Astrocyte (in vitro differentiated cells and primary cell): ENCODE measurements at regions not wholly inside any gene's neighbourhood (a gene's known extent, or its start where the extent isn't known, plus 50 kb on each side); places are given as distances from the start of the nearest gene placed in this dataset.

Experiments
- DNase-seq: peaks from one replicate; pipeline ENCODE4 v3.0.0-alpha.2; 2010; ENCODE audit warnings: low read depth
- FAIRE-seq: peaks from 2 replicates; lab custom pipeline; 2011; peaks lifted over from hg19 to GRCh38; lab: Jason Lieb, UNC
- H2AFZ ChIP-seq: 2 replicates; pipeline ENCODE4 v1.6.0; 2012; ENCODE audit warnings: low read depth, low read length, inconsistent platforms
- H3K27ac ChIP-seq: 2 replicates; pipeline ENCODE4 v1.5.1; 2011; ENCODE audit warnings: low read depth, low read length, inconsistent platforms
- H3K27me3 ChIP-seq: 2 replicates; pipeline ENCODE4 v1.6.0; 2011; ENCODE audit warnings: low read length, inconsistent platforms; ENCODE audit not compliant: insufficient read depth
- H3K36me3 ChIP-seq: 2 replicates; pipeline ENCODE4 v1.5.1; 2011; ENCODE audit warnings: low read length, inconsistent platforms; ENCODE audit not compliant: insufficient read depth
- H3K4me1 ChIP-seq: 2 replicates; pipeline ENCODE4 v1.5.1; 2011; ENCODE audit warnings: low read length, inconsistent platforms; ENCODE audit not compliant: insufficient read depth
- H3K4me2 ChIP-seq: 2 replicates; pipeline ENCODE4 v1.6.0; 2012; ENCODE audit warnings: low read length, inconsistent platforms
- H3K4me3 ChIP-seq: 2 replicates; pipeline ENCODE4 v1.5.1; 2011; ENCODE audit warnings: low read depth, mild to moderate bottlenecking, low read length, inconsistent platforms; ENCODE audit not compliant: insufficient read depth
- H3K79me2 ChIP-seq: 2 replicates; pipeline ENCODE4 v1.6.0; 2012; ENCODE audit warnings: mild to moderate bottlenecking, low read length, inconsistent platforms; ENCODE audit not compliant: insufficient read depth
- H3K9ac ChIP-seq: 2 replicates; pipeline ENCODE4 v1.6.0; 2012; ENCODE audit warnings: mild to moderate bottlenecking, low read length, inconsistent platforms
- H3K9me3 ChIP-seq: 2 replicates; pipeline ENCODE4 v1.5.1; 2012; ENCODE audit warnings: low read depth, mild to moderate bottlenecking, low read length, inconsistent platforms; ENCODE audit not compliant: insufficient read depth
- H4K20me1 ChIP-seq: 2 replicates; pipeline ENCODE4 v1.6.0; 2012; ENCODE audit warnings: low read length, inconsistent platforms; ENCODE audit not compliant: insufficient read depth
- H3K27ac Mint-ChIP-seq: one replicate; pipeline ENCODE4 v1.8.0; 2021; ENCODE audit warnings: mild to moderate bottlenecking, mixed read lengths; ENCODE audit not compliant: unreplicated experiment
- H3K27me3 Mint-ChIP-seq: one replicate; pipeline ENCODE4 v1.8.0; 2021; ENCODE audit warnings: low read depth, mixed read lengths; ENCODE audit not compliant: unreplicated experiment
- H3K36me3 Mint-ChIP-seq: one replicate; pipeline ENCODE4 v1.8.0; 2021; ENCODE audit warnings: low read depth, mixed read lengths; ENCODE audit not compliant: unreplicated experiment
- H3K4me1 Mint-ChIP-seq: one replicate; pipeline ENCODE4 v1.8.0; 2021; ENCODE audit warnings: low read depth, mixed read lengths; ENCODE audit not compliant: unreplicated experiment
- H3K4me3 Mint-ChIP-seq: one replicate; pipeline ENCODE4 v1.8.0; 2021; ENCODE audit warnings: mild to moderate bottlenecking, moderate library complexity, mixed read lengths; ENCODE audit not compliant: unreplicated experiment
- H3K9me3 Mint-ChIP-seq: one replicate; pipeline ENCODE4 v1.8.0; 2021; ENCODE audit warnings: mild to moderate bottlenecking, mixed read lengths; ENCODE audit not compliant: unreplicated experiment
- EZH2 ChIP-seq: IDR thresholded peaks from 2 replicates; pipeline ENCODE4 v1.6.1; 2012; ENCODE audit warnings: mild to moderate bottlenecking, low read length, inconsistent platforms; ENCODE audit not compliant: insufficient read depth
- TF ChIP-seq, protein P1 (sequence below): IDR thresholded peaks from 2 replicates; pipeline ENCODE4 v1.5.1; 2011; ENCODE audit warnings: low read depth, mild to moderate bottlenecking, inconsistent platforms, low read length, moderate library complexity; ENCODE audit not compliant: insufficient read depth

DNA sequence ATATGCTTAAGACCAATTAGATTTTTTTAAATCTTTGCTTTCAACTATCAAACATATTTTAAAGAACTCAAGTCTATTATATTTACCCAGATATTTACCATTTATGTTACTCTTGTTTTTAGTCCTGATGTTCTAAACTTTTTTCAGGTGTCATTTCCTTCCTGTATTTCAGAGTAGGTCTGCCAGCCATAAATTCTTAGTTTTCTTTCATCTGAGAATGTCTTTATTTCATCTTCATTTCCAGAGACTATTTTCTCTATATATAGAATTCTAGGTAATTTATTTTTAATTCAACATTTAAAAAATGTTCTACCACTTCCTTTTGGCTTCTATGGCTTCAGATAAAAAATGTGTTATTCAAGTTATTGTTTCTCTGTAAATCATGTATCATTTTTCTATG, 218.2 kb upstream of the AMIGO2 start:
- Histone ChIP-seq H3K4me3 (no peak overlapping the region), H3K27ac (no peak overlapping the region), H3K36me3 (no peaks in the 10 kb centered on the region), H3K27me3 (no peaks in the 10 kb centered on the region), H3K9me3 (no peaks in the 10 kb centered on the region), H2AFZ (no peak overlapping the region), H3K4me1 (peaks cover 13% of the 10 kb centered on the region), H3K79me2 (no peaks in the 10 kb centered on the region), H3K4me2 (no peak overlapping the region), H4K20me1 (no peaks in the 10 kb centered on the region), H3K9ac (no peak overlapping the region)
- FAIRE-seq (no peak), DNase-seq (no peak)
- Mint-ChIP-seq H3K4me1 (peaks cover 10% of the 10 kb centered on the region), H3K27me3 (no peaks in the 10 kb centered on the region), H3K36me3 (no peaks in the 10 kb centered on the region), H3K4me3 (no peak overlapping the region), H3K27ac (no peak overlapping the region), H3K9me3 (peaks cover 2% of the 10 kb centered on the region)
- TF ChIP-seq, protein P1, sequence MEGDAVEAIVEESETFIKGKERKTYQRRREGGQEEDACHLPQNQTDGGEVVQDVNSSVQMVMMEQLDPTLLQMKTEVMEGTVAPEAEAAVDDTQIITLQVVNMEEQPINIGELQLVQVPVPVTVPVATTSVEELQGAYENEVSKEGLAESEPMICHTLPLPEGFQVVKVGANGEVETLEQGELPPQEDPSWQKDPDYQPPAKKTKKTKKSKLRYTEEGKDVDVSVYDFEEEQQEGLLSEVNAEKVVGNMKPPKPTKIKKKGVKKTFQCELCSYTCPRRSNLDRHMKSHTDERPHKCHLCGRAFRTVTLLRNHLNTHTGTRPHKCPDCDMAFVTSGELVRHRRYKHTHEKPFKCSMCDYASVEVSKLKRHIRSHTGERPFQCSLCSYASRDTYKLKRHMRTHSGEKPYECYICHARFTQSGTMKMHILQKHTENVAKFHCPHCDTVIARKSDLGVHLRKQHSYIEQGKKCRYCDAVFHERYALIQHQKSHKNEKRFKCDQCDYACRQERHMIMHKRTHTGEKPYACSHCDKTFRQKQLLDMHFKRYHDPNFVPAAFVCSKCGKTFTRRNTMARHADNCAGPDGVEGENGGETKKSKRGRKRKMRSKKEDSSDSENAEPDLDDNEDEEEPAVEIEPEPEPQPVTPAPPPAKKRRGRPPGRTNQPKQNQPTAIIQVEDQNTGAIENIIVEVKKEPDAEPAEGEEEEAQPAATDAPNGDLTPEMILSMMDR = no peak
- no peak for TF ChIP-seq EZH2

DNA sequence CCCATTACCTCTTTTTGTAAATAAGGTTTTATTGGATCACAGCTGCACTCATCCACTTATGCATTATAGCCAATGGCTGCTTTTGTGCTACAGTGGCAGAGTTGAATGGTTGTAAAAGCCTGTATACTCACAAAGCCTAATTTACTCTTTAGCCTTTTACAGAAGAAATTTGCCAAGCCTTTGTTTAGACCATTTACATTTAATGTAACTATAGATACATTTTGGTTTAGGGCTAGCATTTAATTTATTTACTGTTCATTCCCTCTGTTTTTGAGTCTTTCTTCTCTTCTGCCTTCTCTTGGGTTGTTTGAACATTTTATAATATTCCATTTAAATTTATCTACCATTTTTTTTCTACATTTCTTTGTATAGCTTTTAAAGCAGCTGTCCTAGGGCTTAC, 217.1 kb upstream of the AMIGO2 start:
- DNase-seq (no peak), FAIRE-seq (no peak)
- no peaks in the 10 kb centered on the region for H3K36me3 Mint-ChIP-seq
- no peak overlapping the region for H3K4me3 Mint-ChIP-seq
- no peaks in the 10 kb centered on the region for H3K27me3 ChIP-seq
- no peaks in the 10 kb centered on the region for H3K9me3 ChIP-seq
- H3K4me1 Mint-ChIP-seq = no peaks in the 10 kb centered on the region
- no peaks in the 10 kb centered on the region for H4K20me1 ChIP-seq
- H3K4me1 ChIP-seq = peaks cover 1% of the 10 kb centered on the region
- no peak overlapping the region for H3K27ac Mint-ChIP-seq
- H3K4me2 ChIP-seq = no peak overlapping the region
- no peaks in the 10 kb centered on the region for H3K36me3 ChIP-seq
- H3K9ac ChIP-seq = no peak overlapping the region
- no peak overlapping the region for H3K27ac ChIP-seq
- H3K4me3 ChIP-seq = no peak overlapping the region
- H3K79me2 ChIP-seq = no peaks in the 10 kb centered on the region
- no peak for TF ChIP-seq EZH2
- TF ChIP-seq, protein P1 = no peak
- H2AFZ ChIP-seq = no peak overlapping the region
- no peaks in the 10 kb centered on the region for H3K9me3 Mint-ChIP-seq
- no peaks in the 10 kb centered on the region for H3K27me3 Mint-ChIP-seq

DNA sequence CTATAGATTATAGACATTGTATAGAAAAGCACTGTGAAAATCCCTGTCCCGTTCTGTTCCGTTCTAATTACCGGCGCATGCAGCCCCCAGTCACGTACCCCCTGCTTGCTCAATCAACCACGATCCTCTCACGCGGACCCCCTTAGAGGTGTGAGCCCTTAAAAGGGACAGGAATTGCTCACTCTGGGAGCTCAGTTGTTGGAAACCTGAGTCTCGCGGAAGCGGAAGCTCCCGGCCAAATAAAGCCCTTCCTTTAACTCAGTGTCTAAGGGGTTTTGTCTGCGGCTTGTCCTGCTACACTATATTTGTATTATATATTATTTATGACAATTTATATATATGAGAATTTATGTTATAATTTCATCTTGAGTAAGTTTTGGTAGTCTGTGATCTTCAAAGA, 213.6 kb upstream of the AMIGO2 start:
- Histone ChIP-seq H3K9me3 (no peaks in the 10 kb centered on the region), H4K20me1 (no peaks in the 10 kb centered on the region)

More for the DNA sequence above, 213.6 kb upstream of the AMIGO2 start:
- H3K79me2 ChIP-seq = no peaks in the 10 kb centered on the region
- FAIRE-seq (no peak), DNase-seq (no peak)
- TF ChIP-seq EZH2 = no peak
- TF ChIP-seq, protein P1 = no peak
- peaks cover 2% of the 10 kb centered on the region for H3K9me3 Mint-ChIP-seq
- peaks cover 2% of the 10 kb centered on the region for H3K36me3 Mint-ChIP-seq
- H3K27ac Mint-ChIP-seq = no peak overlapping the region
- H3K4me3 ChIP-seq = no peak overlapping the region
- no peaks in the 10 kb centered on the region for H3K27me3 Mint-ChIP-seq
- H2AFZ ChIP-seq = no peak overlapping the region
- no peaks in the 10 kb centered on the region for H3K4me1 ChIP-seq
- no peak overlapping the region for H3K4me3 Mint-ChIP-seq
- H3K27ac ChIP-seq = no peak overlapping the region
- H3K4me1 Mint-ChIP-seq = no peaks in the 10 kb centered on the region
- no peaks in the 10 kb centered on the region for H3K36me3 ChIP-seq
- no peak overlapping the region for H3K4me2 ChIP-seq
- no peak overlapping the region for H3K9ac ChIP-seq
- no peaks in the 10 kb centered on the region for H3K27me3 ChIP-seq
